GM21528 (cell line): ENCODE measurements at regions not wholly inside any gene's neighbourhood (a gene's known extent, or its start where the extent isn't known, plus 50 kb on each side); places are given as distances from the start of the nearest gene placed in this dataset.
"Not testable (repeated sequence)": the region's sequence is repeated elsewhere in the genome, so short reads cannot be mapped to it uniquely, and the experiment has no call there.

Source experiments
- ATAC-seq: cut with Tn5 transposase; IDR thresholded peaks from one replicate; pipeline ENCODE4 v1.9.1; 2021; ENCODE audit warnings: mild to moderate bottlenecking, moderate library complexity; ENCODE audit not compliant: unreplicated experiment, low FRiP score

- no peak for ATAC-seq
Observed at GRCh38 chr18:27313678-27314077, 128.6 kb upstream of the CHST9 start.

GRCh38 chr18:27312853-27313252 lies 127.7 kb upstream of the CHST9 start:
- no peak for ATAC-seq

- no peak for ATAC-seq
Observed at GRCh38 chr18:27312153-27312552, 127.0 kb upstream of the CHST9 start.

DNA sequence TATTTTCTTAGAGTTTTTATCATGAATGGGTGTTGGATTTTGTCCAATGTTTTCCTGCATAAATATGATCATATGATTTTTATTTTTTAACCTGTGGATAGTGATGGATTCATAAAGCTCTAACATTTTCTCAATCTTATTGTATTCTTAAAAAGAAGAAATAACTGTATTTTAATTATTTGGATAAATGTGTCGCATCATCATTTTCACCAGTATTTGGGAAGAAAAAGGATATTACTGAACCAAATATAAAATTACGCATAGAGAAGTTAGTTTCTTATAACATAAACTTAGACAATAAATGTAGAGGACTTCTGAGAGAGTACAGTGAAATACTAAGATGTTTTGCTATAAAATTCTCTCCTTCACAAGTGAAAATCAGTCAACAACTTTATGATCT lies 126.0 kb upstream of the CHST9 start:
- ATAC-seq, result no peak

DNA sequence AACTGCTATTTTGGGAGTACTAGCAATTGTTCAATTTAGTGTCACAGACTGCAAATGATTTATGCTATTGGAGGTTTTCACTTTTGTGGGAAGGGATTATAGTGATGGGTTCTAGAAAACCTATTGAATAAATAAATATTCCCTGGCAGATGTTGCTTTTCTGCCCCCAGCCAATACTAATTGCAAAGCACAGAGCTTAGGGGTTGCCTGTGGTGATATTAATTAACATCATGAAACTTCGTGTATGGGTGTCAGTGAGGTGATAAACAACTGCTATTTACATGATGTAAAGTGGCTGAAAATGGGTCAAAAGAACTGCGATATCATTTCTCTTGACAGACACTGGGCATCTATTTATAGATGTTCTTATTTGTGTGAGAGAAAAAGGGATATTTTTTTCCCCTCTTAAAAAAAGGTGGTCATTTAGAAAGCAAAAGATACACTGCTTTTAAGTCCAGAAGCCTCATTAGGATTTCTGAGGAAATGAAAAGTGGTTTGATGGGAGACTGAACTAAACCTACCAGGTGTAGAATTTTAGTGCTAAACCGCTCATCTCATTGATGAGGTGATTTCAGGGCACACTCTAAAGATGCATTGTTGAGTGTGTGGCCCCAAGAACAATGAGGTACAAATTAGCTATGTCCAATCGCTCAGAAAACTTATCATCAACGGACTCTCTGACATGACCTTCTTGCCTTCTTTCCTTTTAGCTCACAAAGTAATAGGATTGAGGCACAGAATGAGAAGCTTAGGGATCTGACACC lies 116.7 kb upstream of the CHST9 start:
- ATAC-seq, result no peak

DNA sequence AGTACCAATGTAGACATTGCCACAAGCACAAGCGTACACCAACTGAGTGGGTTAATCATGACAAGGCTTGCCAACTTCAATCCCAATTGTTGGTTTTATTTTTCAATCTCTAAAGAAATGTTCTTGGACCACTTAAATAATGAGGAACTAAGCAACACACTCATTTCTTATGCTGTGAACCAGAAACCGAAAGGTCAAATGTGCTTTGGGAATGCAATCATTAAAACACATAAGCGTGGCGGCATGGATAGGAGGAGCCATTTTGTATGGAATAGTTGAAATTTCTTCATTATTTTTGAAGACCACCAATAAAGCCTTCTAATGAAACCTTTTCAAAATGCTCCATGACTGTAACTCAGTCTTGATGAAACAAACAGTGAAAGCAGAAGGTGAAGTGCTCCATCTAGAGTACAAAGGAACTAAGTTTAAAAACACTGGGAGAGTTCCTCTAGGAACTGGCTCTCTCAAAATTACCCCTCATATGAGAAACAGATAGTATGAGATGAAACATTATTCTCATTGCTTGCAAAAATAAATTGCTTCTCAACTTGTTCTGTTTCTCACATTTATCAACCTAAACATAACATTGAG lies 113.2 kb upstream of the CHST9 start:
- no peak for ATAC-seq

GRCh38 chr18:27285973-27286562 lies 101.0 kb upstream of the CHST9 start:
- not testable (repeated sequence) for ATAC-seq

DNA sequence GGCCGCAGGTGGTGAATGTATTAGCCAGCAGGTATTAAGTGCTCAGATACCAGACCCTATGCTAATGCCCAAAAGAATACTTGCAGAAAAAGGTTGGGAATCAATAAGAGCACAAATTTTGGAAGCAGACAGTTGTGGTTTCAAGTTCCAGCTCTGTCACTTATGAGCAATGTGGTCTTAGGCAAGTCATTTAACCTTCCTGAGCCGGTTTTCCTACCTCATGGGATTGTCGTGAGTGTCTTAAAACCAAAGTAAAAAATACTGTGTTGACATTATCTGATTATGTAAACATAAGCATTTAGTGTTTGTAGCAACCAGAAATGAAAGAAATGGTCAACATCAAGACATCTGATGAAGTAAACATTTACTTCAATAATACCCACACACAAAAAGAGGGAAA lies 93.0 kb upstream of the CHST9 start:
- no peak for ATAC-seq

DNA sequence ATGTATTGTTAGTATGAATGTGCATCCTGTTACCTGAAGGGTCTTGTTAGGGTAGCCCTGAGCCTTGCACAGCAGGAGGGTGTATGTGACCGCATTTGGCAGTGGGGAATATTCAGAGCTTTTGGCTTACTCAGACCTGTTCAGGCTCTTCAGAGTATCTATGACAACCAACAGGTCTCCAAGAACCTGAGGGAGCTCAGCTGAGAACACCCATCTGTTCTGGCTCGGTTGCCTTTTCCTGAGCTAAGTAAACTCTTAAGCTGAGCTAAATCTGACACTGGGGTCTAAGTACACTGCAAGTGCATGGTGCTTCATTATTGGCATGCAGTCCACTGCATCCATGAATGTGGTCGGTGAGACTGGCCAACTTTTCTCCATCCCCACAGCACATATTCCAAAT lies 92.4 kb upstream of the CHST9 start:
- ATAC-seq, result no peak

- ATAC-seq, result no peak
Observed at GRCh38 chr18:27276886-27277285, 91.8 kb upstream of the CHST9 start.

DNA sequence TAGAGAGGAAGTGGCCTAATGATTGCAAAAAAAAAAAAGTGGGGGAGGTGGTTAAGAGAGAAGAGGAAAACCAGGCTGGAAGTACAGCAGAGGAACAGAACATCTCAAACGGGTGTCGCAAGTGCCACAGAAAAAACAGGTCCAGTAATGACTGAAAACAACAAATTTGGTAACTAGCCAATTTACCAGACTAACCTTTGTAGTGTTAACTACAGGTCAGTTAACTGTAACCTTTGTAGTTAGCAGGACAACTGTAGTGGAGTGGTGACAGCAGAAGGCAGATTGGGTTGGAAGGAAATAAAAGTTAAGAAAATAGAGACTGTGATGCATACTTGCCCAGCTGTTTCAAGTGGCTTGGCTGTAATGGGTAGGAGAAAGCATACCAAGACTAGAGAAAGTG lies 91.4 kb upstream of the CHST9 start:
- ATAC-seq, result no peak

GRCh38 chr18:27274901-27275300 lies 89.8 kb upstream of the CHST9 start:
- ATAC-seq, result no peak

DNA sequence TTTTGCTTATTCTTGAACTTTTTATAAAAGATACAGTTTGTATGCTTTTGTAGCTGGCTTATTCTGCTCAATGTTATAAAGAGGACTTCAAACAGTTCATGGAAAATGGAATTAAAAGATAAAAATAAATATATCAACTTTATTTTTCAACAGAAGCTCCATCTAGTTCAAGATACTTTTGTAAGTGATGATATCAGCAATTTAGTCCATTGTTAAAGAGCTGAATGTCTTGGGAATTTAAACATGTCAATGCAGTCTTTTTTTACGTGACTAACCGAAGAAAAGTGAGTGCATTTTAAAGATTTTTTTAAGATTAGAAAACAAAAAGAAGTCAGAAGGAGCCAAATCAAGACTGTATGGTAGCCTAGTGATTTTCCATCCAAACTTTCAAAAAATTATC lies 85.4 kb upstream of the CHST9 start:
- ATAC-seq, result no peak

DNA sequence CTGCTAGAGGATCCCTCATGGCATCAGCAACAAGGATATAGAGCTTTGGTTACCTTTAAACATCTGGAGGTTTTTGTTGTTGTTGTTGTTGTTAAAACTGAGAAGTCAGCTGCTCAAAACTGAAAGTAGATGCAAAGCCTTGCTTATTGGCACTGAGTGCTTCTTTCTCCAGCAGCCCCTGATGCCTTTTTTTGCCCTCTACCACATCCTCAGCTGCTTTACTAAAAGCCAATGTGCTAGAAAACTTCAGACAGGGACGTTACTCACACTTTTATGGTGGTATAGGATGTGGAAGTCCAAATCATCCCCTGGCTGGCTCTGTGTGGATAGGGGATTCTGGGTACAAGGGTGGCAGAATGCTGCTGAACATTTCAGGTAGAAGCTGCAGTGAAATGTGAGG lies 78.3 kb upstream of the CHST9 start:
- no peak for ATAC-seq

DNA sequence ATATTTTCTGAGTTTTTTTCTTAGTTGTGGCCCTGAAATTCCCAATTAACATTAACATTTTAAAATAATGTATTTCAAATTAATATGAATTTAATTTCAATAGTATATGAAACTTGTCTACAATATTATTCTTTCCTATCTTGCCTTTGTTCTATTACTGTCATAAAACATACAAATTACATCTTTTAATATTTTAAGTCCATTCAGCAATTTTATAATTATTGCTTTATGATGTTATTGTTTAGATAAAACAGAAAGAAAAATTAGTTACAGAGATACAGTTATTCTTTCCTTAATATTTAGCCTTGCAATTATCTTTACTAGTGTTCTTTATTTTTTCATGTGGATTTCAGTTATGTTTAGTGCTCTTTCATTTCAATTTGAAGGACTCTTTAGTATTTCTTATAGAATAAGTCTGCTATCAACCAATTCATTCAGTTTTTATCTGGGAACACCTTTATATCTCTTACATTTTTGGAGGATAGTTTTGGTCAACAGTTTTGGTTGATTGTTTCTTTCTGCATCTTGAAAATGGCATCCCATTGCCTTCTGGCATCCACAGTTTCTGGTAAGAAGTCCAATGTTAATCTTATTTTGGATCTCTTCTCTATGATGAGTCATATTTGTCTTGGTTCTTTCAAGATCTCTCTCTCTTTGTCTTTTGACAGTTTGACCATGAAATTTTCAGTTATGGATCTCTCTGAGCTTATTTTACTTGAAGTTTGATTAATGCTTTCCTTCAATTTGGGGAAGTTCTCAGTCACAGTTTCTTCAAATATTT lies 76.9 kb upstream of the CHST9 start:
- ATAC-seq, result no peak

DNA sequence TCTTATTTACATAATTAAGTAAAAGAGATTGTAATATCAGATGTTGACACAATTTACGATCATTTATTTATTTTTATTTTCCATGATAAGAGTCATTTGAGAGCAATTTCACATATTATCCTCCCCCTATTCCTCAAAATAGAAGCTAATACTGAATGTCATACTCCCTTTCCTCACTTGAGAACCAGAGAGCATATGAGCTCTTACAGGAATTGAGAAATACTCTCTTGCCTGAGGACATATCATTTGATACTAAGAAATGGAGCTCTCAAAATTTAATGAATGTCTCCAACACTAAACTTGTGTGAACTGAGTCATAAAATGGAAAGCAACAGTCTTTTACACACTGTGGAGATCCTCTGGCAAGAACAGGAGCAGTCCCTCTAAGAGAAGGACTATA lies 68.5 kb upstream of the CHST9 start:
- ATAC-seq, result no peak

DNA sequence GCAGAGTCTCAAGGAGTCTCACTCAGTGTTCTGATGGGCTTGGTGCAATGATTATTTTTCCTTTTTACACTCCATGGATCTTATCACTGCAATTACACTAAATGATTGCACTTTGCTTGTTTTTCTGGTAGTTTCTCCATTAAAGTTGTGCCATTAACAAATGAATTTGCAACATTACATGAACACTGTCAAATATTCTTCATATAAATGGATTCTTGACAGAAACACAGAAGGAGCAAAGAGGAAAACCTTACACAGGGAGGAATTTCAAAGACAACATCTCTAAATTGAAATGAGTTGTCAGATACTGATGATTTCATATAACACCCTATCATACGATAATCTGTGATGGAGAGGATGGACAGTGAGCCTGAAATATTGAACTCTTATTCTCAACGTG lies 65.4 kb upstream of the CHST9 start:
- ATAC-seq, result no peak

DNA sequence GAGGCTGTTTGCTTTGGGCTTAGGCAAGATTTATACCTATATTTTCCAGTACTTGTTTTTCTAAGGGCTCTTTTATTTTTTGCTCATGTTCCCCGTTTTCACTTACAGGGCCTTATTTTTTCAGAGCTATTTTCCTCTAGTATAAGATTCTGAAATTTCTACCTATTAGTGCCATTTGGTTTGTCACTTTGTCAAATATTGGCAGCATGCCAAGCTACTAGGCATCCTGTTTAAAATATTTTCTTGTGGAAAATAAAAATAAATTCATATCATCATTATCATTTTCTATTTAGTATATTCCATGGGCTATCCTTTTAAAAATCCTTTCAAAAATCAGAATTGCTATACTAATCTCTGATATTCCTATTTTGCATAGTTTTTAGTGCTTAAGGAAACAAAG lies 64.8 kb upstream of the CHST9 start:
- ATAC-seq, result no peak

DNA sequence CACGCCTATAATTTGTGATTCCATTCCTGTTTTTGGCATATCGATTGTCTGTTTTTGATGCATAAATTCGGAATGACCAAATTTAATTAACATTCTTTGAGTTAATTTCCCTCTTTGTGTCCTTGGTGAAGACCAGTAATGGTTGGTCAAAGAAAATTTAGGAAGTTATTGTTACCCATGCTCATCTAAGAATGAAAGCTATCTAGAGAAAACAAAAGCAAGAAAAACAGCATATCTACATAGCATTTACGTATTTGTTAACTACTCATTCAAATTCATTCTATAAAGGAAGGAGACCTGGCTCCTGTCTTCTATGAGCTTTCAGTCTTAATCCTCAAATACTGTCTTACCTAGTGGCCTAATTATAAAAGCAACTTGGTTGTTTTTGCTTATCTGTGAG lies 59.2 kb upstream of the CHST9 start:
- ATAC-seq, result no peak

- ATAC-seq, result no peak
Observed at GRCh38 chr18:27242392-27243047, 57.4 kb upstream of the CHST9 start.

- no peak for ATAC-seq
Observed at GRCh38 chr18:27240383-27240782, 55.3 kb upstream of the CHST9 start.
